Left lung (tissue), 4 donors: ENCODE measurements at regions not wholly inside any gene's neighbourhood (a gene's known extent, or its start where the extent isn't known, plus 50 kb on each side); places are given as distances from the start of the nearest gene placed in this dataset.

ENCODE experiments used
- ATAC-seq: fragments of 200-7000 bp; cut with Tn5 transposase; one replicate; pipeline ENCODE4 v1.9.1; 2020; ENCODE audit warnings: moderate library complexity
- DNase-seq, 4 donors: peaks; one replicate each; pipeline ENCODE4 v3.0.0-alpha.2; 2013 to 2020
- H3K27ac ChIP-seq, 2 donors: fragments of 200-600 bp; sonication (generic) in 1 of 2; one replicate each; pipeline versions ENCODE4 v1.5.0 to v1.8.0; 2020 to 2021
- H3K27me3 ChIP-seq, 2 donors: fragments of 200-600 bp; sonication (generic) in 1 of 2; one replicate each; pipeline versions ENCODE4 v1.5.0 to v1.8.0; 2020 to 2021
- H3K36me3 ChIP-seq, 2 donors: fragments of 200-600 bp; sonication (generic) in 1 of 2; one replicate each; pipeline versions ENCODE4 v1.5.0 to v1.8.0; 2020 to 2021
- H3K4me1 ChIP-seq, 2 donors: fragments of 200-600 bp; one replicate each; pipeline ENCODE4 v1.8.0; 2021
- H3K4me3 ChIP-seq, 2 donors: fragments of 200-600 bp; sonication (generic) in 1 of 2; one replicate each; pipeline versions ENCODE4 v1.5.0 to v1.8.0; 2020 to 2021; ENCODE audit warnings: mild to moderate bottlenecking in 1 of 2
- H3K9me3 ChIP-seq, 2 donors: fragments of 200-600 bp; sonication (generic) in 1 of 2; one replicate each; pipeline versions ENCODE4 v1.5.0 to v1.8.0; 2020 to 2021
- intact Hi-C, 2 donors: fragments of 100-400 bp; cut with DNase I; formaldehyde crosslinking; loops; one replicate each; pipeline versions ENCODE4 v1.11.2 to v1.14.2; 2022
- TF ChIP-seq, protein P1 (sequence below), 2 donors: fragments of 200-600 bp; sonication (generic) in 1 of 2; IDR thresholded peaks; one replicate each; pipeline versions ENCODE4 v1.5.0 to v1.8.0; 2021; ENCODE audit warnings: antibody characterized with exemption in 2 of 2
- donor health status: DM: no; HTN: yes; CAD: no.
- donor health status: DM: no; HTN: no; CAD: no.

DNA sequence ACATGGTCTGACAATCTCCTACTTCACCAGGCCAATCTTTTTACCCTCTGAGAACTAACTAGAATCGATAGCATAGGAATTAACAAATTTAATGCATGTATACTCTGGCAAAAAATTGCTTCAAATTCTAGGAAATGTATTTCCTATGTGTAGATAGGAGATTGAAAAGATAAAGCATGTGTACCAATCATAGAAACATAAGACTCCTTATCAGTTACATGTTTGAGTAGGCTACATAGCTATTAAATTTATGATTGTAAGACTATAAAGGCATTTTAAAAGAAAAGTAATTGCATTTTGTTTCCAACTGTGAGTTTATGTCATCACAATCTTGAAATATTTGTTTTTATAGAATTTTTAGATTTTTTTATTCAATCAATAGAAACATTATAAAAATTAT is 196.6 kb upstream of the HEY2 start:
- Histone ChIP-seq H3K9me3 (no peaks in the 10 kb centered on the region), H3K4me1 (no peaks in the 10 kb centered on the region)
- ATAC-seq: no peak

DNA sequence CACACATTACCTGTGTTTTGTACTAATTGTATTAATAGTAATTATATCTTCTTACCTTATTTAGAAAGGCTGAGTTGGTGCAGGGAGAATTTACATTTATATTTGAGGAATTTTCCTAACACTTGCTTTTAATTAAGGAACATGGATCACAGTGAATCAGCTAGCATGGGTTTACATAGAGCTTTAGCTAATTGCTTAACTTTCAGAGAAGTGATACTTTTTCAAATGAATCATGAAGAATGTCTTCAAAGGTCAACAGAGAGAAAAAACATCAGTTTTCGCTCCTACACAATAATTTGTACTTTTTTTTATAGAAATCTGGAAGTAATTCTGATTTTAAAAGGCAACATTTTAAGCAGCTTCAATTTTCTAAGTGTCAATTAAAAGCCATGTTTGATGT is 195.0 kb upstream of the HEY2 start:
- no peaks in the 10 kb centered on the region for H3K4me1 ChIP-seq

More for the DNA sequence above, 196.6 kb upstream of the HEY2 start:
- H3K27ac ChIP-seq: no peak overlapping the region
- DNase-seq: no peak
- H3K36me3 ChIP-seq: no peaks in the 10 kb centered on the region
- intact Hi-C loops: no loop called here
- TF ChIP-seq, protein P1, sequence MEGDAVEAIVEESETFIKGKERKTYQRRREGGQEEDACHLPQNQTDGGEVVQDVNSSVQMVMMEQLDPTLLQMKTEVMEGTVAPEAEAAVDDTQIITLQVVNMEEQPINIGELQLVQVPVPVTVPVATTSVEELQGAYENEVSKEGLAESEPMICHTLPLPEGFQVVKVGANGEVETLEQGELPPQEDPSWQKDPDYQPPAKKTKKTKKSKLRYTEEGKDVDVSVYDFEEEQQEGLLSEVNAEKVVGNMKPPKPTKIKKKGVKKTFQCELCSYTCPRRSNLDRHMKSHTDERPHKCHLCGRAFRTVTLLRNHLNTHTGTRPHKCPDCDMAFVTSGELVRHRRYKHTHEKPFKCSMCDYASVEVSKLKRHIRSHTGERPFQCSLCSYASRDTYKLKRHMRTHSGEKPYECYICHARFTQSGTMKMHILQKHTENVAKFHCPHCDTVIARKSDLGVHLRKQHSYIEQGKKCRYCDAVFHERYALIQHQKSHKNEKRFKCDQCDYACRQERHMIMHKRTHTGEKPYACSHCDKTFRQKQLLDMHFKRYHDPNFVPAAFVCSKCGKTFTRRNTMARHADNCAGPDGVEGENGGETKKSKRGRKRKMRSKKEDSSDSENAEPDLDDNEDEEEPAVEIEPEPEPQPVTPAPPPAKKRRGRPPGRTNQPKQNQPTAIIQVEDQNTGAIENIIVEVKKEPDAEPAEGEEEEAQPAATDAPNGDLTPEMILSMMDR (IDR thresholded peaks at IDR 0.05): no peak
- H3K4me3 ChIP-seq: no peak overlapping the region
- H3K27me3 ChIP-seq: no peaks in the 10 kb centered on the region

DNA sequence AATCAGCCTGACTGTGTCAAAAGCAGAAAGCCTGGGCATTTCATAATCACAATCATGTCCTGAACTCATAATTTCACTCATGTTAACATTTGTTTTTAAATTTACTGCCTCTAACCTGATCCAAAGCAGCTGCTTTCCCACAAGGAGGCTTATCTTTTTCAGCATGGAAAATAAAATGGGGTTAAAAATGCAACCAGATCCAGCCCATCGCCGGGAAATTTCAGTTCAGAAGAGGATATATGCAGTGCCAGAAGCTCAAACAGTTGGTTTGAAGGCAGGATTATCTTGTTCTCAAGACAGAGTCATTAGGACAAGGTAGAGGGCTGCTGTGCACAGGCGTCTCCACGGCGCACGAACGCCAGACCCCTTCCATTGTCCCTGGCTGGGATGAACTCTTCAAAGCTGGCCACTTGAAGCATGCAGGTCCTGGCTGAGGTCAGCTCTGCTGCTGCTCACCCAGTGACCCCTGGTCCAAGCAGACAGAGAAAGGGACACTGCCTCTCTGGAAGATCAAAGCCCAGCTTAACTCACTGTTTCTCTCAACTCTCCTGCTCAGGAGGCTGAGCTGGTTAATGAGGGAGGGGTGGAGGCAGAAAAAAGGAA is 191.1 kb upstream of the HEY2 start:
- no peak overlapping the region for H3K27ac ChIP-seq
- no peak overlapping the region for H3K4me3 ChIP-seq
- H3K4me1 ChIP-seq: no peaks in the 10 kb centered on the region
- DNase-seq (peak in 1 of 4 donors; percentile 26), ATAC-seq (no peak)
- H3K9me3 ChIP-seq: no peaks in the 10 kb centered on the region
- intact Hi-C loops: no loop called here
- TF ChIP-seq, protein P1 (IDR thresholded peaks at IDR 0.05): no peak
- H3K36me3 ChIP-seq: no peaks in the 10 kb centered on the region
- no peaks in the 10 kb centered on the region for H3K27me3 ChIP-seq

More for the DNA sequence above, 195.0 kb upstream of the HEY2 start:
- no peak overlapping the region for H3K27ac ChIP-seq
- no peak for DNase-seq
- no peaks in the 10 kb centered on the region for H3K36me3 ChIP-seq
- H3K27me3 ChIP-seq: no peaks in the 10 kb centered on the region
- no peak for ATAC-seq
- H3K9me3 ChIP-seq: no peaks in the 10 kb centered on the region
- no peak overlapping the region for H3K4me3 ChIP-seq
- TF ChIP-seq, protein P1 (IDR thresholded peaks at IDR 0.05): no peak
- intact Hi-C loops: no loop called here

DNA sequence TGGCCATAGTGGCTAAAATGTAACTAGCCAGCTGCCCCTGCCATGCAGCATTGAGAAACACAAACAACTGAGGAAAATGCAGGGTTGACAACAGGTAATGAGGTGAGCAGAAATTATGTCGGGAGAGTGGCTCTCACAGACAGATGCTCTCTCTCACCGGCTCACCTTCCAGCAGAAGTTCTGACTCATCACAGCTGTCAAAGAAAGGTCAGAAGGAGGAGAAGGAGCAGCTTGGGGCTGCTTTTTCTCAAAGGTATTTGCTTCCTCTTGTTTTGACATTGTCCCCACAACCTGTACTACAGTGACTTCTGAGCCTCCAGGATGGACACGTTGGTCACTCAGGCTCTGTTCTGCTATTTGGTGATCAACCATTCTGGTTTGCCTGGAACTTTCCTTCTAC is 190.5 kb upstream of the HEY2 start:
- no peak overlapping the region for H3K27ac ChIP-seq
- no peaks in the 10 kb centered on the region for H3K4me1 ChIP-seq
- TF ChIP-seq, protein P1 (IDR thresholded peaks at IDR 0.05): no peak
- intact Hi-C loops: no loop called here
- H3K36me3 ChIP-seq: no peaks in the 10 kb centered on the region
- no peaks in the 10 kb centered on the region for H3K27me3 ChIP-seq
- DNase-seq (no peak), ATAC-seq (no peak)
- no peak overlapping the region for H3K4me3 ChIP-seq
- H3K9me3 ChIP-seq: no peaks in the 10 kb centered on the region

DNA sequence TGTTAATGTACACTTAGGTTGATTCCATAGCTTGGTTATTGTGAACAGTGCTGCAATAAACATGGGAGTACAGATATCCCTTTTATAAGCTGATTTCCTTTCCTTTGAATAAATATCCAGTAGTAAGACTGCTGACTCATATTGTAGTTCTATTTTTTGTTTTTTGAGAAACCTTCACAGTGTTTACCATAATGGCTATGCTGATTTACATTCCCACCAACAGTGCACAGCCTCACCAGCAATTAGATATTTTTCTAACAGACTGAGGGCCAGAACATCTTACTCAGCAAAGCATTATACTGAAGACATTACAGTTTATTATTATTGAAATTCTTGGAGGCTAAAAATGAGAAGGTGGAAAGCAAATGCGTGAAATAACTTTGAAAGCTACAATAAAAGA is 187.3 kb upstream of the HEY2 start:
- H3K4me1 ChIP-seq: no peaks in the 10 kb centered on the region

More for the DNA sequence above, 187.3 kb upstream of the HEY2 start:
- intact Hi-C loops: no loop called here
- Histone ChIP-seq H3K27me3 (no peaks in the 10 kb centered on the region), H3K36me3 (no peaks in the 10 kb centered on the region), H3K27ac (no peak overlapping the region), H3K4me3 (no peak overlapping the region), H3K9me3 (no peaks in the 10 kb centered on the region)
- DNase-seq: no peak
- TF ChIP-seq, protein P1 (IDR thresholded peaks at IDR 0.05): no peak
- no peak for ATAC-seq
